ENCODE measurements at regions not wholly inside any gene's neighbourhood (a gene's known extent, or its start where the extent isn't known, plus 50 kb on each side); places are given as distances from the start of the nearest gene placed in this dataset.

DNA sequence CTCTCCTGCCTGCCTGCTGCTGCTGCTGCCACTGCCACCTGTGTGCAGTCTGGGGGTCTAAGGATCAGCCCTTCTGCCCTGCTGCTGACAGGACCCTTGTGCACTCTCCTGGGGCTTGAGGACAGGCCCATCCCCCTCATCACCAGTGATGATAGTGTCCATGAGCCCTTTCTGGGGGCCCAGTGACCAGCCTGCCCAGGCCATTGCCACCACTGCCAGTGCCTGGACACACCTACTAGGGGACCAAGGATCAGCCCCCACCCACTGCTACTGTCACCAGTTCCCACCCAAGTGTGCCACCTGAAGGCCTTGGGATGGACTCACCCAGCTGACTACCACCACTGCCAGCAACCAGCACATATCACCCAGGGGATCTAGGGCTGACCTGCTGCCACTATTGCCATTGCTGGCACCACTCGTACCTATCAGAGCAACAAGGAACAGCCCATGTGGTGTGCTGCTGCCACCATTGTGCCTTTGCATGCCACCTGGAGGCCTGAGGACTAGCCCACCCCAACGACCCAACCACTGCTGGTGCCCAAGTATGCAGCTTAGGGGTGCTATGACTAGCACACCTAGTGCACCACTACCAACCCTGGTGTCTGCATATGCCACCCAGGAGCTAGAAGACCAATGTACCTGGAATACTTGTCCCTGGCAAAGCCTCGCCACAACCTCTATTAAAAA is 994.3 kb downstream of the PCDH17 start:
- no peak for TF ChIP-seq CTCF (IDR thresholded peaks at IDR 0.05)
- TF ChIP-seq POLR2A (IDR thresholded peaks at IDR 0.05), result no peak
